ENCODE measurements at regions not wholly inside any gene's neighbourhood (a gene's known extent, or its start where the extent isn't known, plus 50 kb on each side); places are given as distances from the start of the nearest gene placed in this dataset.

- DNase-seq = no peak
Measured at GRCh38 chr19:33900817-33901216, 104.1 kb downstream of the KCTD15 start.

- no peak for DNase-seq
Measured at GRCh38 chr19:33902395-33902794, 105.7 kb downstream of the KCTD15 start.

GRCh38 chr19:33902802-33903488, 106.3 kb downstream of the KCTD15 start:
- DNase-seq = no peak

- no peak for DNase-seq
Measured at GRCh38 chr19:33903489-33903850, 106.8 kb downstream of the KCTD15 start.

- DNase-seq = no peak
Measured at GRCh38 chr19:33904681-33905080, 108.0 kb downstream of the KCTD15 start.

- DNase-seq = no peak
Measured at GRCh38 chr19:33905473-33905936, 108.8 kb downstream of the KCTD15 start.

- no peak for DNase-seq
Measured at GRCh38 chr19:33905937-33906577, 109.4 kb downstream of the KCTD15 start.

GRCh38 chr19:33906578-33907335, 110.1 kb downstream of the KCTD15 start:
- no peak for DNase-seq

GRCh38 chr19:33910922-33911321, 114.3 kb downstream of the KCTD15 start:
- DNase-seq = no peak

GRCh38 chr19:33914599-33914998, 117.9 kb downstream of the KCTD15 start:
- DNase-seq = no peak

GRCh38 chr19:33916792-33917191, 120.1 kb downstream of the KCTD15 start:
- no peak for DNase-seq

GRCh38 chr19:33919291-33919690, 122.6 kb downstream of the KCTD15 start:
- no peak for DNase-seq

- no peak for DNase-seq
Measured at GRCh38 chr19:33921165-33921564, 124.5 kb downstream of the KCTD15 start.

- no peak for DNase-seq
Measured at GRCh38 chr19:33926306-33926705, 129.6 kb downstream of the KCTD15 start.

- DNase-seq = no peak
Measured at GRCh38 chr19:33927789-33928457, 131.3 kb downstream of the KCTD15 start.

- DNase-seq = no peak
Measured at GRCh38 chr19:33928458-33928950, 131.8 kb downstream of the KCTD15 start.

- no peak for DNase-seq
Measured at GRCh38 chr19:33933931-33934330, 137.3 kb downstream of the KCTD15 start.

- no peak for DNase-seq
Measured at GRCh38 chr19:33938821-33939220, 142.2 kb downstream of the KCTD15 start.

GRCh38 chr19:33941133-33941532, 144.5 kb downstream of the KCTD15 start:
- DNase-seq = no peak

- no peak for DNase-seq
Measured at GRCh38 chr19:33946535-33947264, 150.0 kb downstream of the KCTD15 start.

GRCh38 chr19:33947265-33947964, 150.7 kb downstream of the KCTD15 start:
- no peak for DNase-seq
